OCI-M2 (cell line): ENCODE measurements at regions not wholly inside any gene's neighbourhood (a gene's known extent, or its start where the extent isn't known, plus 50 kb on each side); places are given as distances from the start of the nearest gene placed in this dataset.
"Not testable (repeated sequence)": the region's sequence is repeated elsewhere in the genome, so short reads cannot be mapped to it uniquely, and the experiment has no call there.

Source experiments
- DNase-seq: peaks from one replicate; lab custom pipeline; 2025; ENCODE audit not compliant: unreplicated experiment; lab: John Stamatoyannopoulos, UW

GRCh38 chr16:85533593-85533992, 79.5 kb upstream of the GSE1 start:
- not testable (repeated sequence) for DNase-seq

- DNase-seq: no peak
These were observed 78.4 kb upstream of the GSE1 start for GRCh38 chr16:85534536-85535351.

- no peak for DNase-seq
These were observed 77.6 kb upstream of the GSE1 start for GRCh38 chr16:85535352-85536072.

DNA sequence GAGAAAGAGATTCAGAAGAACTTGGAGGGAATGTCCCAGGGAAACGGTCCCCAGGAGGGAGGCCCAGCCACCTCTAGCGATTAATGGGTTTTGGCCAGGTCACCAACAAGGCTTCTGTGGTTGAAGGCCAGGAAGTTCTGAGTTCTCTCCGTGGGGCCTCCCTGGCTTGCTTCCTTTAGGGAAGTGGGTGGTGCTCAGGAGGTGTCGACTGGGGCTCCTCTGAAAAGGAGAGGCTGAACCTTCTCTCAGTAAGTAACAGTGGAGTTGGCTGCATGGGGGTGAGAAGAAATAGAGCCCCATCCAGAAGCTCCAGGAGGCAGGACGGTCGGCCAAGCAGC, 77.1 kb upstream of the GSE1 start:
- no peak for DNase-seq

DNA sequence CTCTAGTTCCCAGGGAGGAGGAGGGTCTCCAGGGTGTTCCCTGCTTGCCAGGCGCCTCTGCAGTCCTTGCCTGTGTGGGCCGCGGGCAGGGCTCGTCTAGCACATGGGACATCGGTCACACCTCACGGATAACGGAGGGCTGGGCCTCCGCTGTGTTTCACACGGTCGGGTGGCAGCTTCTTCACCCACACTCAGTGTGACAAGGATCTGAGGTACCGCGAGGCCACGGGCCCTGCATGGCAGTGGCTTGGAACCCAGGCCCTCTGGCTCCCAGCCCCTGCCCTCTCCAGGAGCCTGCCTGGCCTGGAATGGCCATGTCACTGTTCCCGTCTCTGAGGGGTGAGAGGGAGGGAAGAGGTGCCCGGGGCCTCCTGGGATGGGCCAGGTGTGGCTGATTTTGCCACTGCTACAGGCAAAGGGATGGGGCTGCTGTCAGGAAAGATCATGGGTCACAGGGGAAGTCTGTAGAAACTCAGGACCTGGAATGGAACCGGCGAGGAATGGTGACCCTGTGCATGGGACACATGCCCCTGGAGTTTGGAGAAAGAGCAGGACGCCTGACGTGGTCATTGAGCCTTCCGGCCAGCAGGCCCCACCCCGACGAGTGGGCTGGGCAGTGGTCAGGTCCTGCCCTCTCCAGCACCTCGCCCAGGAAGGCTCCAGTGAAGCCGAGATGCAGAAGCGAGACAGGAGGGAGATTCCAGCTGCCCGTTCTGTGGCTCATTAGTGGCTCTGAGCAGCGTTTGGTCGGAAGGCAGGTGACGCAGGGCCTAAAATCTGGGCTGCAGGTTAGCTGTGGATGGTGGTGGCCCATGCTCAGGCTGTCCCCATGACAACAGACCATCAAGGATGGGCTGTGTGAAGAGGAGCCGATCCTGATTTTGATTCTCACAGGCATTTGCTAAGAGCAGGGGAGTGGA, 76.5 kb upstream of the GSE1 start:
- DNase-seq: no peak

DNA sequence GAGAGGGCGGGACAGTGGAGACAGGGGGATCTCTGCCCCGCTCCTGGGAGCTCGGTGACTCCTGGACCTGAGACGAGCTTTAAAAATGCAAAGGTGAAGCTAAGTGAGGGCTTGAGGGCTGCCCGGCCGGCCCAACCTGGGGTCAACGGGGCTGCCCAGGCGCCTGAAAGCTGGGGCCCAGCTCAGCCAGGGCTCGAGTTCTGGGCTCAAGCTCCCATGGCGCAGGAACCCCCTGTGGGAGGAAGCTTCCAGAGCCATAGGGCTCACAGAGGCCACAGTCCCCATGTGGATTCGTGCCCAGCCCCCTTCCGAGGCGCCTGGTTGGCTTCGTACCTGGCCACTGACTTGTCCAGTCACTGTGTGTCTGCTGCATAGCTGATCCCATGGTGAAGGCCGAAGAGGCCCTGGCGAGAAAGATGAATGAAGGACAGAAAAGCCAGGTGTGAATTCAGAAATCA, 75.8 kb upstream of the GSE1 start:
- DNase-seq: no peak

DNA sequence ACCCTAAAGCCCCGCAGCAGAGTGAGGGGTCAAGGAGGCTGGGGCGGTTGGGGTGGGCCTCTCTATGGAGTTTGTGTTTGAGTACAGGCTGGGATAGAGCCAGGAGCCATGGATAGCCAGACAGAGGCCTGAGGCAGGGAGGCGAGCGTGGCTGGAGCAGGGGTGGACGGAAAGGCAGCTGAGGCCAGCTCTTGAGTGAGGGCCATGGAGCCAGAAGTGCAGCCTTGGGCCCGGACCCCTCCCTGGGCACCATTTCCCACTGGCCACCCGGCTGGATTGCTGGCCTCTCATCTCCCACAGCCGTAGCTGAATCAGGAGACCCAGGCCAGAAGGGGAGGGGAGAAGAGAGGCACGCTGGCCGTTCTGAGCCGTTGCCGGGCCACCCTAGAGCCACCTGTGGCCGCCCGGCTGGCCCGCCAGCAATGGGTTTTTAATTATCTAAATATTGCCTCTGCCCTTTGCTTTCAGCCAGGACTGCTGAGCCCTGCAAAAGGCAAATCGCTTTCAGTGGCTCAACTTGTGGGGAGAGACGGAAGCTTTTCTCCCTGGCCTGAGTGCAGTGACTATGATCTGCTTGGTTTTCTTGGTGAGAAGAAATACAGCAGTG, 75.2 kb upstream of the GSE1 start:
- no peak for DNase-seq

GRCh38 chr16:85539084-85539483, 74.0 kb upstream of the GSE1 start:
- no peak for DNase-seq

- DNase-seq: no peak
These were observed 73.4 kb upstream of the GSE1 start for GRCh38 chr16:85539629-85540291.

GRCh38 chr16:85541181-85541580, 71.9 kb upstream of the GSE1 start:
- DNase-seq: no peak

DNA sequence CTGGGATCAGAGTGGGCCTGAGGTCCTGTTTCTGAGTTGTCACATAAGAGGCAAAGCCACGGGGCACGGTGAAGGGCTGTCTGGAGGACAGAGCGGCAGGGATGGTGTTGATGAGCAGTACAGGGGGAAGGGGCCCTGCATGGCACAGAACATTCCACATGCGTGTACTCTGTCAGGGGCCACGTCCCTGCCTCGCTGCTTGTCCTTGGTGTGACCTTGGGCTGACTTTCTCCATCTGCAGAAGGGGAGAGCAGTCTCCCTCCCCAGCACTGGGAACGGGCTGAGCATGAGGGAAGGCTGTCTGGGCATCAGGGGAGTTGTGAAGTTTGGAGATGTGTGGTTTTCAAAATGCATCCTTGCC, 71.5 kb upstream of the GSE1 start:
- DNase-seq: no peak

- DNase-seq: no peak
These were observed 70.9 kb upstream of the GSE1 start for GRCh38 chr16:85541980-85542900.

DNA sequence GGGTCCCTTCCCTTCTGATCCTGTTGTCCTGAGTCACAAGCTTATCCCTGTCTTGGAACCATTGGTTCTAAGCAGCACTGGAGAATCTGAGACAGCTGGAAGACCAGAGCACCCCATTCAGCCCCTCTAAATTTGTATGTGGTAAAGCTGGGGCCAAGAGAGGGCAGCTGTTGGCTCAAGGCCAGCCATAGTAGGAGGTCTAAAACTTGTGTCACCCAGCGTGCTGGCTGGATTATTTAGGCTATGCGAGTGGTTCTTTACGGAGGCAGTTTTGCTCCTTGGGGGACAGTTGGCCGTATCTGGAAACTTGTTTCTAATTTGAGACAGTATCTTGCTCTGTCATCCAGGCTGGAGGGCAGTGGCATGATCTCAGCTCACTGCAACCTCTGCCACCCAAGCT, 69.6 kb upstream of the GSE1 start:
- no peak for DNase-seq

DNA sequence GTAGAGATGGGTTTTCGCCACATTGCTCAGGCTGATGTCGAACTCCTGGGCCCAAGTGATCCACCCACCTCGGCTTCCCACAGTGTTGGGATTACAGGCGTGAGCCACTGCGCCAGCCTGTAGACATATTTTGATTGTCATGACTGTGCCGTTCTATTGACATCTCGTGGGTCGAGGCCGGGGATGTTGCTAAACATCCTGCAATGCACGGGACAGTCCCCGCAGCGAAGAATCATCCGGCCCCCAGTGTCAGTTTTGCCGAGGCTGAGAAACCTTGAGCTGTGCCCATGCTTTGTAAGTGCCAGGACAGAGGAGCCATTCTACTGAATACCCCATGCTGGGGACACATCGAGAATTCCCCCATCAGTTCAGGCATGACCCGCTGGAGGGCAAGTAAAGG, 69.1 kb upstream of the GSE1 start:
- DNase-seq: no peak

DNA sequence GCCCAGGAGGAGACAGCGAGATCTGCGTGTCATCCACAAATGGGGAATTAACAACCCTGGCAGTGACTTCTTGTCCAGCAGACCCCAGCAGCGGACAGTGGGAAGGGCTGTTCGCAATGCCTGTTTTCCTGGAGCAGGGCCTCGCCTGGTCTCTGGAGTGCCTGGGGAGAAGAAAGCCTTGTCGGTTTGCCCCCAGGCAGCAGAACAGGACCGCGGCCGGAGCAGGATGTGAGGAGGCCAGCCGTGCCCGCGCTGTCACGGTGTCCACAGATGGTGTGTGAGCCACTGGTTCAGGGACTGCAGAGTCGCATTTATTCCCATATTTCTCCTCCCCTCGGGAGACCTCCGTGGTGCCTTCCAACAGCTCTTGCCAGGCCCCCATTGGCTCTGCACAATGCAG, 68.5 kb upstream of the GSE1 start:
- DNase-seq: no peak

DNA sequence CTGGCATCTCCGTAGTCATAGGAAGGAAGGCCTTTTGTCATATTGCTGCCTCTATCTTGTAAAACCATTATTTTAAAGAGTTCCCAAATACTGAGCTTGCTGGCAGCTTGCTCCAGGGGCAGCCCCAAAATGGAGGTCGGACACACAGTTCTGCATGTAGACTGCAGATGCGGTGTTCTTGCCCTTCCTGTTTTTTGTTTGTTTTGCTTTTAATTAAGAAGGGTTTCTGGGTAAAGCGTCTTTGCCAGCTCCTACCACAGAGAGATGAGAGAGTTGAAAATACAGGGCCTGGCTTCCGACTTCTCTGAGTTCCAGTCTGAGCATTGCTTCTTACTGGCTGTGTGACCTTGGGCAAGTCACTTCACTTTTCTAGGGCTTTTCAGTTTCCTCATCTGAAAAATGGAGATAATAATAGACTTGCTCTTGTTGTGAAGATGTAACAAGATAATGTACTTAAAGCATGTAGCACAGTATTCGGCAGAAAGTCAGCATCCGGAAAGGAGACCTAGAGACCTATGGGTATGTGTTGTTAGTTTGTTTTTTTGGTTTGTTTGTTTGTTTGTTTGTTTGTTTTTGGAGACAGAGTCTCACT, 67.8 kb upstream of the GSE1 start:
- no peak for DNase-seq

DNA sequence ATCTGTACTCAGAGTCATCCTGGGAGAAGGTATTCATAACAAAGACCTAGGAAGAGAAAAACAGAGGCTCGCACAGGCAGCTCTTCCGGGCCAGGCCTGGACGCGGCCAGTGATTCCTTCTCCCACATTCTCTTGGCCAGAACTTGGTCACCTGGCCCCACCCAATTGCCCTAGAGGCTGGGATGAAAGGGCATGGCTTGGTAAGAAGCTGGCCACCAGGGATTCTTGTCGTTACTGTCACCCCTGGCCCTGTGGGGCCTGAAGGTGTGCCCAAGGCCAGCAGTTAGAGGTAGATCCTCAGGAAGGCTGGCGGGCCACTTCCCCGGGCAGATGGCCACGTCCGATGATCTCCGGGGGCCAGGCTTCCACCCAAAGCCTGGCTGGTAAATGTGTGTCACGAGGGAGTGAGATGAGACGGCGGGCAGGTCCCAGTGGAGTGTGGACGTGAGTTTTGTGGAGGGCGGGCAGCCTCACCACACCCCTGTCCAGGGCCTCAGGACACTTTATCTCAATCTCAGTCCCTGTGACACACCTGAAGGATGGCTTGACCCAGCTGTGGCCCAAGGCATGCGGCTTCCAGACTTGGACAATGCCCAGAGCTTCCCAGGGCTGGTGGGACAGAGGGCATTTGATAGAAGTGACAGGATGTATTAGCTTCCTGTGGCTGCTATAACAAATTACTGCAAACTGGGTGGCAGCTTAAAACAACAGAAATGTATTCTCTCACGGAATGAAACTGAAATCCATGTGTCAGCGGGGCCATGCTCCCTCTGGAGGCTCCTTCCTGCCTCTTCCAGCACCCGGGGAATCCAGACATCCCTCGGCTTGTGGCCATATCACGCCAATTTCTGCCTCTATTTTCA, 66.3 kb upstream of the GSE1 start:
- no peak for DNase-seq

- DNase-seq: no peak
These were observed 64.7 kb upstream of the GSE1 start for GRCh38 chr16:85548375-85548774.
